C4-2B (cell line): ENCODE measurements at regions not wholly inside any gene's neighbourhood (a gene's known extent, or its start where the extent isn't known, plus 50 kb on each side); places are given as distances from the start of the nearest gene placed in this dataset.

Source experiments
- CTCF ChIP-seq: fragments of 450-650 bp; conservative IDR thresholded peaks from 2 replicates; pipeline ENCODE4 v1.5.1; 2017; ENCODE audit warnings: mild to moderate bottlenecking
- ZFX ChIP-seq: fragments of 450-650 bp; IDR thresholded peaks from 2 replicates; pipeline ENCODE4 v1.6.1; 2017

- TF ChIP-seq CTCF (no peak), ZFX (no peak)
Measured at GRCh38 chr6:44556046-44556445, 168.5 kb downstream of the CDC5L start.
